ENCODE measurements at regions not wholly inside any gene's neighbourhood (a gene's known extent, or its start where the extent isn't known, plus 50 kb on each side); places are given as distances from the start of the nearest gene placed in this dataset.

- H3K36me3 ChIP-seq (ENCODE audit: control insufficient read depth in 1 of 2, insufficient read depth in 2 of 2, low read length in 2 of 2), result no peaks in the 10 kb centered on the region
- no peaks in the 10 kb centered on the region for H3K27me3 ChIP-seq (ENCODE audit: control insufficient read depth in 1 of 2, insufficient read depth in 2 of 2, low read length in 2 of 2)
Observed at GRCh38 chr13:83953916-83954315, 71.6 kb upstream of the SLITRK1 start.

GRCh38 chr13:83950293-83950692 is 68.0 kb upstream of the SLITRK1 start:
- Histone ChIP-seq H3K36me3 (ENCODE audit: control insufficient read depth in 1 of 2, insufficient read depth in 2 of 2, low read length in 2 of 2) (no peaks in the 10 kb centered on the region), H3K4me3 (ENCODE audit: low read depth in 1 of 2, low read length in 2 of 2) (no peak overlapping the region), H3K4me1 (ENCODE audit: control insufficient read depth in 1 of 2, insufficient read depth in 2 of 2, low read length in 2 of 2) (no peaks in the 10 kb centered on the region), H3K9me3 (ENCODE audit: control insufficient read depth in 1 of 2, low read length in 2 of 2) (peaks cover 4 to 10% of the 10 kb centered on the region in 2 donors), H3K27me3 (ENCODE audit: control insufficient read depth in 1 of 2, insufficient read depth in 2 of 2, low read length in 2 of 2) (no peaks in the 10 kb centered on the region), H3K9ac (ENCODE audit: low read depth in 1 of 2, low read length in 2 of 2) (no peak overlapping the region), H3K27ac (ENCODE audit: low read depth, low read length) (no peak overlapping the region)

More at GRCh38 chr13:83953916-83954315, 71.6 kb upstream of the SLITRK1 start:
- peaks cover 4 to 8% of the 10 kb centered on the region in 2 donors for H3K9me3 ChIP-seq (ENCODE audit: control insufficient read depth in 1 of 2, low read length in 2 of 2)
- no peak overlapping the region for H3K4me3 ChIP-seq (ENCODE audit: low read depth in 1 of 2, low read length in 2 of 2)
- no peaks in the 10 kb centered on the region for H3K4me1 ChIP-seq (ENCODE audit: control insufficient read depth in 1 of 2, insufficient read depth in 2 of 2, low read length in 2 of 2)
- H3K27ac ChIP-seq (ENCODE audit: low read depth, low read length), result no peak overlapping the region
- H3K9ac ChIP-seq (ENCODE audit: low read depth in 1 of 2, low read length in 2 of 2), result no peak overlapping the region

GRCh38 chr13:83943530-83944279 is 61.4 kb upstream of the SLITRK1 start:
- no peaks in the 10 kb centered on the region for H3K36me3 ChIP-seq (ENCODE audit: control insufficient read depth in 1 of 2, insufficient read depth in 2 of 2, low read length in 2 of 2)
- H3K27ac ChIP-seq (ENCODE audit: low read depth, low read length), result no peak overlapping the region
- H3K4me1 ChIP-seq (ENCODE audit: control insufficient read depth in 1 of 2, insufficient read depth in 2 of 2, low read length in 2 of 2), result no peaks in the 10 kb centered on the region
- H3K4me3 ChIP-seq (ENCODE audit: low read depth in 1 of 2, low read length in 2 of 2), result no peak overlapping the region
- H3K9ac ChIP-seq (ENCODE audit: low read depth in 1 of 2, low read length in 2 of 2), result no peak overlapping the region
- peaks cover 4 to 6% of the 10 kb centered on the region in 2 donors for H3K9me3 ChIP-seq (ENCODE audit: control insufficient read depth in 1 of 2, low read length in 2 of 2)
- H3K27me3 ChIP-seq (ENCODE audit: control insufficient read depth in 1 of 2, insufficient read depth in 2 of 2, low read length in 2 of 2), result no peaks in the 10 kb centered on the region

- H3K4me3 ChIP-seq (ENCODE audit: low read depth in 1 of 2, low read length in 2 of 2), result no peak overlapping the region
Observed at GRCh38 chr13:83941701-83942335, 59.5 kb upstream of the SLITRK1 start.

GRCh38 chr13:83940742-83941141 is 58.5 kb upstream of the SLITRK1 start:
- H3K27ac ChIP-seq (ENCODE audit: low read depth, low read length), result no peak overlapping the region
- no peak overlapping the region for H3K4me3 ChIP-seq (ENCODE audit: low read depth in 1 of 2, low read length in 2 of 2)
- no peaks in the 10 kb centered on the region for H3K27me3 ChIP-seq (ENCODE audit: control insufficient read depth in 1 of 2, insufficient read depth in 2 of 2, low read length in 2 of 2)
- no peaks in the 10 kb centered on the region for H3K36me3 ChIP-seq (ENCODE audit: control insufficient read depth in 1 of 2, insufficient read depth in 2 of 2, low read length in 2 of 2)
- no peak overlapping the region for H3K9ac ChIP-seq (ENCODE audit: low read depth in 1 of 2, low read length in 2 of 2)
- H3K9me3 ChIP-seq (ENCODE audit: control insufficient read depth in 1 of 2, low read length in 2 of 2), result peaks cover 3 to 6% of the 10 kb centered on the region in 2 donors
- no peaks in the 10 kb centered on the region for H3K4me1 ChIP-seq (ENCODE audit: control insufficient read depth in 1 of 2, insufficient read depth in 2 of 2, low read length in 2 of 2)

More at GRCh38 chr13:83941701-83942335, 59.5 kb upstream of the SLITRK1 start:
- Histone ChIP-seq H3K9ac (ENCODE audit: low read depth in 1 of 2, low read length in 2 of 2) (no peak overlapping the region), H3K9me3 (ENCODE audit: control insufficient read depth in 1 of 2, low read length in 2 of 2) (peaks cover 4 to 6% of the 10 kb centered on the region in 2 donors), H3K27ac (ENCODE audit: low read depth, low read length) (no peak overlapping the region), H3K36me3 (ENCODE audit: control insufficient read depth in 1 of 2, insufficient read depth in 2 of 2, low read length in 2 of 2) (no peaks in the 10 kb centered on the region), H3K27me3 (ENCODE audit: control insufficient read depth in 1 of 2, insufficient read depth in 2 of 2, low read length in 2 of 2) (no peaks in the 10 kb centered on the region), H3K4me1 (ENCODE audit: control insufficient read depth in 1 of 2, insufficient read depth in 2 of 2, low read length in 2 of 2) (no peaks in the 10 kb centered on the region)

GRCh38 chr13:83937579-83937978 is 55.3 kb upstream of the SLITRK1 start:
- H3K36me3 ChIP-seq (ENCODE audit: control insufficient read depth in 1 of 2, insufficient read depth in 2 of 2, low read length in 2 of 2), result no peaks in the 10 kb centered on the region
- no peak overlapping the region for H3K27ac ChIP-seq (ENCODE audit: low read depth, low read length)
- H3K9me3 ChIP-seq (ENCODE audit: control insufficient read depth in 1 of 2, low read length in 2 of 2), result peaks cover 3 to 6% of the 10 kb centered on the region in 2 donors

GRCh38 chr13:83935566-83935965 is 53.3 kb upstream of the SLITRK1 start:
- Histone ChIP-seq H3K36me3 (ENCODE audit: control insufficient read depth in 1 of 2, insufficient read depth in 2 of 2, low read length in 2 of 2) (no peaks in the 10 kb centered on the region), H3K9ac (ENCODE audit: low read depth in 1 of 2, low read length in 2 of 2) (no peak overlapping the region), H3K4me1 (ENCODE audit: control insufficient read depth in 1 of 2, insufficient read depth in 2 of 2, low read length in 2 of 2) (no peaks in the 10 kb centered on the region), H3K27me3 (ENCODE audit: control insufficient read depth in 1 of 2, insufficient read depth in 2 of 2, low read length in 2 of 2) (no peaks in the 10 kb centered on the region), H3K9me3 (ENCODE audit: control insufficient read depth in 1 of 2, low read length in 2 of 2) (peaks cover 3 to 7% of the 10 kb centered on the region in 2 donors), H3K4me3 (ENCODE audit: low read depth in 1 of 2, low read length in 2 of 2) (no peak overlapping the region), H3K27ac (ENCODE audit: low read depth, low read length) (no peak overlapping the region)

More at GRCh38 chr13:83937579-83937978, 55.3 kb upstream of the SLITRK1 start:
- Histone ChIP-seq H3K9ac (ENCODE audit: low read depth in 1 of 2, low read length in 2 of 2) (no peak overlapping the region), H3K4me1 (ENCODE audit: control insufficient read depth in 1 of 2, insufficient read depth in 2 of 2, low read length in 2 of 2) (no peaks in the 10 kb centered on the region), H3K27me3 (ENCODE audit: control insufficient read depth in 1 of 2, insufficient read depth in 2 of 2, low read length in 2 of 2) (no peaks in the 10 kb centered on the region), H3K4me3 (ENCODE audit: low read depth in 1 of 2, low read length in 2 of 2) (no peak overlapping the region)

All from duodenal mucosa (tissue), 2 donors.